Activated CD8-positive, alpha-beta memory T cell treated with anti-CD3 and anti-CD28 coated beads for 36 hours (primary cell): ENCODE measurements at regions not wholly inside any gene's neighbourhood (a gene's known extent, or its start where the extent isn't known, plus 50 kb on each side); places are given as distances from the start of the nearest gene placed in this dataset.

Experiments used
- CTCF ChIA-PET: fragments of 350-600 bp; sonication (Branson Sonifier 250); formaldehyde crosslinking; loops from one replicate; lab custom pipeline; 2021; ENCODE audit warnings: antibody characterized with exemption; lab: Charles Lee
- POLR2A ChIA-PET: fragments of 350-600 bp; sonication (Branson Sonifier 250); formaldehyde crosslinking; loops from one replicate; lab custom pipeline; 2021; ENCODE audit warnings: antibody characterized with exemption; lab: Charles Lee

- POLR2A ChIA-PET = no interaction called here
- CTCF ChIA-PET = no interaction called here
Measured at GRCh38 chr4:151940926-151941617, 180.3 kb upstream of the GATB start.

DNA sequence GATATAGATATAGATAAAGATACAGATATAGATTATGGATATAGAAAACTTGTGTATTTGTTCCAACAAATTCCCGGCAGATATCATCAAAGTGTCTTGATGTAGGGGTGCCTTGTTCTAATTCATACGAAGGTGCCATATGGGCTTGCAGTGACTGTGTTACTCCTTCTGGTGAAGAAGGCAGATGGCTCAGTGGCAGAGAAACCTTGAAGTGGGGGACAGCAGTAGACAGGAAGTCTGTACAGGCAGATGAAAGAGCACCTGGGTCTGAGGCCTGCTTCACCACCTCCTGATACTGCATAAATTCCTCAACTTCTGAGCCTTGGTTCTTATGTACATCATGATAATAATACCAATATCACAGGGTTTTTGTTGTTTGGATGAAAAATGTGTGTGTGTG, 179.5 kb upstream of the GATB start:
- POLR2A ChIA-PET = no interaction called here

GRCh38 chr4:151939670-151940069, 178.9 kb upstream of the GATB start:
- CTCF ChIA-PET = no interaction called here

More for the DNA sequence above, 179.5 kb upstream of the GATB start:
- CTCF ChIA-PET = no interaction called here

DNA sequence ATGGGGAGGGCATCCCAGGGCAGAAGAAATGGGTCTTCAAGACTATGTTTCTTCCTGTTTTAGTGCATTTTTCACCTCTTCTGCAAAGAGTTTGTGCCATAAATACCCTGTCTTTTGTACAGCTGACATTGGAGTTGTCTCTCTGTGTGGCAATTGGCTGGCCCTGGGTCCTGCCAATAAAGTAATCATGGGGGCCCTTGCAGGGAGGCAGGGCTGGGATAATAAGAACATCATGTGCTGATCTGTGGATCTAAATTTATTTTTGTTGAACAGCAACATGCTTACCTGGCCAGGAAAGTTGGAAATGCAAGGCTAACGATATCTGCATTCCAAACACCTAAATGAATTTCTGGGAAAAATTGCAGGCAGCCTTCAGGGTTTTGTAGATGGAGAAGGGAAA, 174.6 kb upstream of the GATB start:
- ChIA-PET CTCF (no interaction called here), POLR2A (interaction anchor here (0.6 kb wide), 1 partner anchor 810 kb away, joined by 3 read pairs; no protein-coding TSS in a partner anchor)

More at GRCh38 chr4:151939670-151940069, 178.9 kb upstream of the GATB start:
- POLR2A ChIA-PET = no interaction called here

DNA sequence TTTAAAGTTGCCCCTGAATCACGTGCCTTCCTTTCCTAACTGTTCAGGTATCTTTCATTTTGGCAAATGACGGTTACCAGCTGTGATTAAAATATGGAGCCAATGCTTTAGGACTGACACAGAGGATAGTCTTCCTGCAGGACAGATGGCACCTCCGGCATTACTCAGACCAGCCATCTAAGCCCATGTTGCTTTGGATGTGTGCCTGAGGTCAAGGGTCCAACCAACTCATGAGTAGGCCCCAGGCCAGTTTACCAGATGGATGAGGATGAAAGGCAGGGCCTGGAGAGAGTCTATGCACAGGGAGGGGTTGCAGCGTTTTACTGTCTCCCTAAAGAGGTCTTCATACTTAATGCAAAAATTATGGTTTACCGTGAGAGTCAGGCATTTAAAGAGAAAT, 174.0 kb upstream of the GATB start:
- ChIA-PET CTCF (no interaction called here), POLR2A (no interaction called here)

GRCh38 chr4:151933122-151933827, 172.5 kb upstream of the GATB start:
- POLR2A ChIA-PET = no interaction called here
- CTCF ChIA-PET = no interaction called here

- POLR2A ChIA-PET = no interaction called here
- CTCF ChIA-PET = no interaction called here
Measured at GRCh38 chr4:151931563-151931962, 170.8 kb upstream of the GATB start.

DNA sequence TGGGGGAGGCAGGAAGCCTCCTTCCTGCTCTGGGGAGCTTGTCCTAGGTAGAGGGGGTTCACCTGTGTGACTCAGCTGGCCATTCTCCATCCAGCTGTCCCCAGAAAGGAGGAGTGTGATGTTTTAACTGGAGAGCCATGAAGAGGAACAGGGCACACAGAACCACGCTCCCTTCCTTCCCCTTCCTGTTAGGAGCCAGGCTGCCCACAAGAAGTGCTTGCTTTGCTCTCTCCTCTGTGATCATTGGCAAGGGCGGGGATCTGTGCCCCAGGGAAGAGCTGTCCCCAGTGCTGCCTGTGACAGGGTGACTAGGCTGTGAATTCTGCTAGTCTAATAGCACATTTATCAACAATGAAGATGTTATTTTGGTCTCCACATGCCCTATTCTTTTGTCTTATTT, 169.6 kb upstream of the GATB start:
- POLR2A ChIA-PET = no interaction called here
- CTCF ChIA-PET = no interaction called here

DNA sequence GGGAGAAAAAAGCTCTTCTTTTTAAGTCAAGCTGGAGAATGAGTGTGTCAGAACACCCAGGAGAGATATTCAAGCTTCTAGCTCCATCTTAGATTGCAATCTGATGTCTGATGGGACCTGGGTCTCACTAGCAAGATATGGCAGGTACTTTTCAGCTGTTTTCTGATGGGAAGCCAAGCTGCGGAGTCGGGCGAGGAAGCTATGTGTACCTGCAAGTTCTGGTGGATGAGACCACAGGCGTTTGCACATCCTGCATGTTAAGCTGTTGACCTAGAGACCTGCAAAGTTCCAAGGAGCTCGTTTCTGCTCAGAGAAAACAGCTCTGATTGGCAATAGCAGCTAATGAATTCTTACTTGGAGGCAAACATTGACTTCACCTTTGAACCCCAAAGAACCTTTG, 167.3 kb upstream of the GATB start:
- ChIA-PET POLR2A (no interaction called here), CTCF (no interaction called here)

GRCh38 chr4:151922811-151923210, 162.0 kb upstream of the GATB start:
- CTCF ChIA-PET = no interaction called here

GRCh38 chr4:151922306-151922705, 161.5 kb upstream of the GATB start:
- ChIA-PET POLR2A (no interaction called here), CTCF (no interaction called here)

More at GRCh38 chr4:151922811-151923210, 162.0 kb upstream of the GATB start:
- POLR2A ChIA-PET = no interaction called here

GRCh38 chr4:151921811-151922210, 161.0 kb upstream of the GATB start:
- ChIA-PET POLR2A (no interaction called here), CTCF (no interaction called here)

- CTCF ChIA-PET = no interaction called here
Measured at GRCh38 chr4:151921386-151921785, 160.6 kb upstream of the GATB start.

DNA sequence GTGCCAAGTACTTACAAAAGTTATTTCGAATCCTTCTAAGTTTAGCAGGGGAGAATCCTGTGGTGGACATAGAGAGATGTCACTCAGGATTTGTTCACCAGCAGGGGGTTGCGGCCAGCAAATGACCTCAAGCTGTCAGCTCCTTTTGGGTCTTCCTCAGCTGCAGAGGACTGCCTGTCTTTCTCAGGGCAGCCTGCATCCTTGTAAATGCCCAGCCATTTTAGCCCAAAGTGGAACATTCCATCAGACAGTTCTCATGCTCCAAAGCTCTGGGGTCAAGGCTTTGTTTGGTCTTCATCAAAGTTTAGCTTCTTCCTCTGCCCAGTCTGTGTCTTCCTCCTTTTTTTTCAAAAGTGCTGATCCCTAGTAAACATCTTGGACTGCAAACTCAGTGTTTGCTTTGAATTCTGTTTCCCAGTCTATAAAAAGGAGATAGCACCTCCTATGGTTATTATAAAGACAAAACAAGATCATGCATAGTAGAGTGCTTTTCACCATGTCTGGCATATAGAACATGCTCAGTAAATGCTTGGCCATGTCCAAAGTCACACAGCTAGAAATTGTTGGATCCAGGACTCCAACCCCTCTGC, 156.4 kb upstream of the GATB start:
- ChIA-PET POLR2A (no interaction called here), CTCF (no interaction called here)

More at GRCh38 chr4:151921386-151921785, 160.6 kb upstream of the GATB start:
- POLR2A ChIA-PET = no interaction called here

DNA sequence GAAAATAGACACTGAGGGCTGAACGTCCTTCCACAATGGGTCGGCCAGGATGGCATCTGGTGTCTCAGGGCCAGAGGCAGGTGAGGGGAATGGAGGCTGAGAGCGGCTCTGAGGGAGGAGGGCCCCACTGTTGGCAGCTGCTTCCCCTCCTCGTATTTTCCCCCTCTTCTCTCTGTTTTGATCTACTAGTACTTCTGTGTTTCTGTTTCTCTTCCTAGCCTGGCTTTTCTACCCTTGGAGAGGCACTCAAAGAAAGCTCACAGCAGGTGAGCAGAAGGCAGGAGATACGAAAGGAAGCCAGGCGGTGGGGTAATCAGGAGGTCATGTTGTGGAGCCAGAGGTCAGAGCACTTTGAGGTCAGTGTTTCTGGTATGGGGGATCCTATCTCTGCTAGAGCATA, 151.8 kb upstream of the GATB start:
- POLR2A ChIA-PET = no interaction called here
- CTCF ChIA-PET = no interaction called here

GRCh38 chr4:151911970-151912369, 151.2 kb upstream of the GATB start:
- POLR2A ChIA-PET = no interaction called here
- CTCF ChIA-PET = no interaction called here

- CTCF ChIA-PET = no interaction called here
Measured at GRCh38 chr4:151908734-151909497, 148.1 kb upstream of the GATB start.

GRCh38 chr4:151908201-151908600, 147.4 kb upstream of the GATB start:
- POLR2A ChIA-PET = no interaction called here
- CTCF ChIA-PET = no interaction called here

More at GRCh38 chr4:151908734-151909497, 148.1 kb upstream of the GATB start:
- POLR2A ChIA-PET = no interaction called here

DNA sequence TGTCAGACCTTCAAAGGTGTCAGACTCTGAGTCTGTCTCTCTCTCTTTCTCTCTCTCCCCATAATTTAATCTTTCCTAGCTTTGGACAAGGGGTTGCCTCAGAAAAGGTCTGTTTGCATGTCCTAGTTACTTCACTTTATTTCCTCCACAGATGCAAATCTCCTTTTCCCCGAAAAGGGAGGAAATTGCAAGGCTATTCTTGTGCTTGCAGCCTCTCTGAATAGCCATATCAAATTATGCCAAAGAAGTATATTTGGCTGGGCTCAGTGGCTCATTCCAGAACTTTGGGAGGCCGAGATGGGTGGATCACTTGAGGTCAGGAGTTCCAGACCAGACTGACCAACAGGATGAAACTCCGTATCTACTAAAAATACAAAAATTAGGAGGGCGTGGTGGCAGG, 145.6 kb upstream of the GATB start:
- POLR2A ChIA-PET = no interaction called here

GRCh38 chr4:151905197-151905596, 144.4 kb upstream of the GATB start:
- CTCF ChIA-PET = no interaction called here
- POLR2A ChIA-PET = no interaction called here

More for the DNA sequence above, 145.6 kb upstream of the GATB start:
- CTCF ChIA-PET = no interaction called here
